ENCODE measurements at regions not wholly inside any gene's neighbourhood (a gene's known extent, or its start where the extent isn't known, plus 50 kb on each side); places are given as distances from the start of the nearest gene placed in this dataset.

GRCh38 chr1:98498651-98499050, 162.9 kb upstream of the SNX7 start:
- H3K4me1 Mint-ChIP-seq (ENCODE audit: low read depth): no peaks in the 10 kb centered on the region
- no peak for TF ChIP-seq CTCF (IDR thresholded peaks at IDR 0.05)
- ChIA-PET POLR2A (no interaction called here), CTCF (interaction anchor here (0.7 kb wide), 1 partner anchor 1781 kb away, joined by 3 read pairs; no protein-coding TSS in a partner anchor)
- H3K4me3 Mint-ChIP-seq: no peak overlapping the region
- H3K27me3 Mint-ChIP-seq: no peaks in the 10 kb centered on the region
- H3K9me3 Mint-ChIP-seq: peaks cover 3% of the 10 kb centered on the region
- H3K36me3 Mint-ChIP-seq (ENCODE audit: low read depth): no peaks in the 10 kb centered on the region
- intact Hi-C loops (cut with micrococcal nuclease): no loop called here
- DNase-seq: no peak
- no peak for ATAC-seq
- no peak overlapping the region for H3K27ac Mint-ChIP-seq

- no peak overlapping the region for H3K27ac Mint-ChIP-seq
- no peak for ATAC-seq
- no peak for TF ChIP-seq CTCF (IDR thresholded peaks at IDR 0.05)
- H3K4me3 Mint-ChIP-seq: no peak overlapping the region
- CTCF ChIA-PET: no interaction called here
- intact Hi-C loops (cut with micrococcal nuclease): no loop called here
- H3K4me1 Mint-ChIP-seq (ENCODE audit: low read depth): no peaks in the 10 kb centered on the region
- H3K9me3 Mint-ChIP-seq: peaks cover 3% of the 10 kb centered on the region
- DNase-seq: no peak
- POLR2A ChIA-PET: no interaction called here
- H3K27me3 Mint-ChIP-seq: no peaks in the 10 kb centered on the region
- no peaks in the 10 kb centered on the region for H3K36me3 Mint-ChIP-seq (ENCODE audit: low read depth)
Measured at GRCh38 chr1:98497497-98497896, 164.0 kb upstream of the SNX7 start.

- no peak overlapping the region for H3K27ac Mint-ChIP-seq
- TF ChIP-seq CTCF (IDR thresholded peaks at IDR 0.05): no peak
- no peaks in the 10 kb centered on the region for H3K27me3 Mint-ChIP-seq
- H3K4me3 Mint-ChIP-seq: no peak overlapping the region
- ATAC-seq: no peak
- ChIA-PET CTCF (no interaction called here), POLR2A (no interaction called here)
- no peaks in the 10 kb centered on the region for H3K4me1 Mint-ChIP-seq (ENCODE audit: low read depth)
- DNase-seq: no peak
- peaks cover 3% of the 10 kb centered on the region for H3K9me3 Mint-ChIP-seq
- H3K36me3 Mint-ChIP-seq (ENCODE audit: low read depth): no peaks in the 10 kb centered on the region
- intact Hi-C loops (cut with micrococcal nuclease): no loop called here
Measured at GRCh38 chr1:98496256-98496995, 165.1 kb upstream of the SNX7 start.

GRCh38 chr1:98493469-98493868, 168.1 kb upstream of the SNX7 start:
- TF ChIP-seq CTCF (IDR thresholded peaks at IDR 0.05): no peak
- no peak for ATAC-seq
- POLR2A ChIA-PET: no interaction called here

GRCh38 chr1:98490099-98490498, 171.4 kb upstream of the SNX7 start:
- DNase-seq (no peak), ATAC-seq (no peak)
- Mint-ChIP-seq H3K27me3 (no peaks in the 10 kb centered on the region), H3K4me1 (ENCODE audit: low read depth) (no peaks in the 10 kb centered on the region), H3K36me3 (ENCODE audit: low read depth) (no peaks in the 10 kb centered on the region), H3K4me3 (no peak overlapping the region), H3K27ac (no peak overlapping the region), H3K9me3 (no peaks in the 10 kb centered on the region)
- POLR2A ChIA-PET: no interaction called here
- no peak for TF ChIP-seq CTCF (IDR thresholded peaks at IDR 0.05)
- intact Hi-C loops (cut with micrococcal nuclease): no loop called here
- CTCF ChIA-PET: no interaction called here

More at GRCh38 chr1:98493469-98493868, 168.1 kb upstream of the SNX7 start:
- no peak overlapping the region for H3K4me3 Mint-ChIP-seq
- no peak overlapping the region for H3K27ac Mint-ChIP-seq
- intact Hi-C loops (cut with micrococcal nuclease): no loop called here
- no peaks in the 10 kb centered on the region for H3K4me1 Mint-ChIP-seq (ENCODE audit: low read depth)
- H3K9me3 Mint-ChIP-seq: no peaks in the 10 kb centered on the region
- H3K36me3 Mint-ChIP-seq (ENCODE audit: low read depth): no peaks in the 10 kb centered on the region
- CTCF ChIA-PET: no interaction called here
- H3K27me3 Mint-ChIP-seq: no peaks in the 10 kb centered on the region
- DNase-seq: no peak

Data from activated CD8-positive, alpha-beta T cell treated with anti-CD3 and anti-CD28 coated beads for 36 hours (primary cell).